Ishikawa (cell line): ENCODE measurements at regions not wholly inside any gene's neighbourhood (a gene's known extent, or its start where the extent isn't known, plus 50 kb on each side); places are given as distances from the start of the nearest gene placed in this dataset.

Experiments used
- CEBPB ChIP-seq: IDR thresholded peaks from 2 replicates; pipeline ENCODE4 v1.6.1; 2012
- EGR1 ChIP-seq: IDR thresholded peaks from 2 replicates; pipeline ENCODE4 v1.6.1; 2012
- EP300 ChIP-seq: IDR thresholded peaks from 2 replicates; pipeline ENCODE4 v1.6.1; 2012; ENCODE audit warnings: borderline replicate concordance
- NFIC ChIP-seq: IDR thresholded peaks from 2 replicates; pipeline ENCODE4 v1.6.1; 2012
- TAF1 ChIP-seq: IDR thresholded peaks from 2 replicates; pipeline ENCODE4 v1.6.1; 2012; ENCODE audit warnings: low read depth, mild to moderate bottlenecking
- TEAD4 ChIP-seq: IDR thresholded peaks from 2 replicates; pipeline ENCODE4 v1.6.1; 2012
- TF ChIP-seq, protein P1 (sequence below): IDR thresholded peaks from 2 replicates; pipeline ENCODE4 v1.6.1; 2012; ENCODE audit warnings: low read depth, mild to moderate bottlenecking
- TF ChIP-seq, protein P2 (sequence below): IDR thresholded peaks from 2 replicates; pipeline ENCODE4 v1.6.1; 2012

DNA sequence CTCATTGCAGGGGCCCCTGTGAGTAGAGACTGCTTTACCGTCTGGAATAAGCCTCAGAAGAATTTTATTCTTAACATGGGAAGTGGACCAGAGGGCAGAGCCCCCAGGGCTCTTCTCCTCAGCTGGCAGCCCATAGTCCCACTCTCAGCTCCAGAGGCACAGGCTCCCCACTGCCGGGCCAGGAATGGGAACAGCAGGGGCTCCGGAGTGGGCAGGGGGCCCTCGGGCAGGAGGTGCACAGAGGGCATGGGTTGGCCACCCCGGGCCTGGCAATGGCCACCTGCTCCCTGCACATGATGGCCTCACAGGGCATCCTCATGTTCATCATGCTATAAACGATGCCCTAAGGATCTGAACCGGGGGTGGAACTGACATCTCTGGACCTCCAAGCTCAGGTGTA, 1469.7 kb downstream of the BRD1 start:
- no peak for TF ChIP-seq EGR1
- no peak for TF ChIP-seq EP300
- TF ChIP-seq TEAD4: no peak
- TF ChIP-seq, protein P1, sequence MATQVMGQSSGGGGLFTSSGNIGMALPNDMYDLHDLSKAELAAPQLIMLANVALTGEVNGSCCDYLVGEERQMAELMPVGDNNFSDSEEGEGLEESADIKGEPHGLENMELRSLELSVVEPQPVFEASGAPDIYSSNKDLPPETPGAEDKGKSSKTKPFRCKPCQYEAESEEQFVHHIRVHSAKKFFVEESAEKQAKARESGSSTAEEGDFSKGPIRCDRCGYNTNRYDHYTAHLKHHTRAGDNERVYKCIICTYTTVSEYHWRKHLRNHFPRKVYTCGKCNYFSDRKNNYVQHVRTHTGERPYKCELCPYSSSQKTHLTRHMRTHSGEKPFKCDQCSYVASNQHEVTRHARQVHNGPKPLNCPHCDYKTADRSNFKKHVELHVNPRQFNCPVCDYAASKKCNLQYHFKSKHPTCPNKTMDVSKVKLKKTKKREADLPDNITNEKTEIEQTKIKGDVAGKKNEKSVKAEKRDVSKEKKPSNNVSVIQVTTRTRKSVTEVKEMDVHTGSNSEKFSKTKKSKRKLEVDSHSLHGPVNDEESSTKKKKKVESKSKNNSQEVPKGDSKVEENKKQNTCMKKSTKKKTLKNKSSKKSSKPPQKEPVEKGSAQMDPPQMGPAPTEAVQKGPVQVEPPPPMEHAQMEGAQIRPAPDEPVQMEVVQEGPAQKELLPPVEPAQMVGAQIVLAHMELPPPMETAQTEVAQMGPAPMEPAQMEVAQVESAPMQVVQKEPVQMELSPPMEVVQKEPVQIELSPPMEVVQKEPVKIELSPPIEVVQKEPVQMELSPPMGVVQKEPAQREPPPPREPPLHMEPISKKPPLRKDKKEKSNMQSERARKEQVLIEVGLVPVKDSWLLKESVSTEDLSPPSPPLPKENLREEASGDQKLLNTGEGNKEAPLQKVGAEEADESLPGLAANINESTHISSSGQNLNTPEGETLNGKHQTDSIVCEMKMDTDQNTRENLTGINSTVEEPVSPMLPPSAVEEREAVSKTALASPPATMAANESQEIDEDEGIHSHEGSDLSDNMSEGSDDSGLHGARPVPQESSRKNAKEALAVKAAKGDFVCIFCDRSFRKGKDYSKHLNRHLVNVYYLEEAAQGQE: no peak
- no peak for TF ChIP-seq NFIC
- no peak for TF ChIP-seq CEBPB
- TF ChIP-seq TAF1: no peak
- TF ChIP-seq, protein P2, sequence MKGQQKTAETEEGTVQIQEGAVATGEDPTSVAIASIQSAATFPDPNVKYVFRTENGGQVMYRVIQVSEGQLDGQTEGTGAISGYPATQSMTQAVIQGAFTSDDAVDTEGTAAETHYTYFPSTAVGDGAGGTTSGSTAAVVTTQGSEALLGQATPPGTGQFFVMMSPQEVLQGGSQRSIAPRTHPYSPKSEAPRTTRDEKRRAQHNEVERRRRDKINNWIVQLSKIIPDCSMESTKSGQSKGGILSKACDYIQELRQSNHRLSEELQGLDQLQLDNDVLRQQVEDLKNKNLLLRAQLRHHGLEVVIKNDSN: no peak
